GM21619 (cell line): ENCODE measurements at regions not wholly inside any gene's neighbourhood (a gene's known extent, or its start where the extent isn't known, plus 50 kb on each side); places are given as distances from the start of the nearest gene placed in this dataset.

Source experiments
- ATAC-seq: cut with Tn5 transposase; IDR thresholded peaks from one replicate; pipeline ENCODE4 v1.9.1; 2021; ENCODE audit not compliant: unreplicated experiment

- no peak for ATAC-seq
Observed at GRCh38 chr14:65348137-65348536, 64.4 kb upstream of the FUT8 start.

GRCh38 chr14:65349100-65349499 lies 63.4 kb upstream of the FUT8 start:
- no peak for ATAC-seq

- peak; percentile 38 for ATAC-seq
Observed at GRCh38 chr14:65351493-65352194, 60.9 kb upstream of the FUT8 start.

GRCh38 chr14:65352964-65353530 lies 59.5 kb upstream of the FUT8 start:
- ATAC-seq = no peak

- no peak for ATAC-seq
Observed at GRCh38 chr14:65354131-65354530, 58.4 kb upstream of the FUT8 start.

- ATAC-seq = no peak
Observed at GRCh38 chr14:65354715-65355114, 57.8 kb upstream of the FUT8 start.

- no peak for ATAC-seq
Observed at GRCh38 chr14:65356327-65356836, 56.1 kb upstream of the FUT8 start.

GRCh38 chr14:65357113-65357512 lies 55.4 kb upstream of the FUT8 start:
- no peak for ATAC-seq

- ATAC-seq = no peak
Observed at GRCh38 chr14:65357689-65358088, 54.8 kb upstream of the FUT8 start.

GRCh38 chr14:65359503-65359902 lies 53.0 kb upstream of the FUT8 start:
- ATAC-seq = no peak

GRCh38 chr14:65360144-65360784 lies 52.3 kb upstream of the FUT8 start:
- ATAC-seq = no peak

- no peak for ATAC-seq
Observed at GRCh38 chr14:65361920-65362319, 50.6 kb upstream of the FUT8 start.
